Activated CD8-positive, alpha-beta T cell treated with anti-CD3 and anti-CD28 coated beads, Interleukin-2, amount 10 ng/mL, durations not matched to agents 7 days and 5 days (primary cell): ENCODE measurements at regions not wholly inside any gene's neighbourhood (a gene's known extent, or its start where the extent isn't known, plus 50 kb on each side); places are given as distances from the start of the nearest gene placed in this dataset.

Source experiments
- ATAC-seq: fragments of 150-1000 bp; cut with Tn5 transposase; one replicate; pipeline ENCODE4 v1.10.0; 2021; ENCODE audit warnings: moderate library complexity
- CTCF ChIA-PET: fragments of 350-600 bp; sonication (Branson Sonifier 250); formaldehyde crosslinking; loops from one replicate; lab custom pipeline; 2021; ENCODE audit warnings: antibody characterized with exemption; lab: Charles Lee
- POLR2A ChIA-PET: fragments of 350-600 bp; sonication (Branson Sonifier 250); formaldehyde crosslinking; loops from one replicate; lab custom pipeline; 2021; ENCODE audit warnings: antibody characterized with exemption; lab: Charles Lee
- DNase-seq: peaks from one replicate; pipeline ENCODE4 v3.0.0-alpha.2; 2020
- H3K27ac Mint-ChIP-seq: one replicate; pipeline ENCODE4 v1.8.0; 2021; ENCODE audit warnings: mild to moderate bottlenecking, mixed read lengths
- H3K27me3 Mint-ChIP-seq: one replicate; pipeline ENCODE4 v1.8.0; 2021; ENCODE audit warnings: low read depth, mixed read lengths
- H3K36me3 Mint-ChIP-seq: one replicate; pipeline ENCODE4 v1.8.0; 2021; ENCODE audit warnings: low read depth, mixed read lengths
- H3K4me1 Mint-ChIP-seq: one replicate; pipeline ENCODE4 v1.8.0; 2021; ENCODE audit warnings: low read depth, mixed read lengths
- H3K4me3 Mint-ChIP-seq: one replicate; pipeline ENCODE4 v1.8.0; 2021; ENCODE audit warnings: mild to moderate bottlenecking, mixed read lengths
- H3K9me3 Mint-ChIP-seq: one replicate; pipeline ENCODE4 v1.8.0; 2022; ENCODE audit warnings: mixed read lengths; ENCODE audit not compliant: insufficient read depth

- ChIA-PET CTCF (no interaction called here), POLR2A (no interaction called here)
- no peak for DNase-seq
- no peaks in the 10 kb centered on the region for H3K4me1 Mint-ChIP-seq
- H3K9me3 Mint-ChIP-seq, result no peaks in the 10 kb centered on the region
- no peak overlapping the region for H3K4me3 Mint-ChIP-seq
- no peak for ATAC-seq
- H3K27ac Mint-ChIP-seq, result no peak overlapping the region
- H3K36me3 Mint-ChIP-seq, result no peaks in the 10 kb centered on the region
- H3K27me3 Mint-ChIP-seq, result peaks cover 7% of the 10 kb centered on the region
Observed at GRCh38 chr2:226336283-226336682, 463.3 kb downstream of the IRS1 start.

GRCh38 chr2:226334981-226335720 is 464.5 kb downstream of the IRS1 start:
- Mint-ChIP-seq H3K9me3 (no peaks in the 10 kb centered on the region), H3K27ac (no peak overlapping the region), H3K27me3 (peaks cover 6% of the 10 kb centered on the region), H3K4me1 (no peaks in the 10 kb centered on the region), H3K36me3 (no peaks in the 10 kb centered on the region), H3K4me3 (no peak overlapping the region)
- DNase-seq, result no peak
- ChIA-PET CTCF (no interaction called here), POLR2A (interaction anchor here (0.6 kb wide), 1 partner anchor 1719 kb away, joined by 4 read pairs; no protein-coding TSS in a partner anchor)
- ATAC-seq, result no peak

GRCh38 chr2:226333388-226333787 is 466.2 kb downstream of the IRS1 start:
- ChIA-PET POLR2A (no interaction called here), CTCF (no interaction called here)
- no peak for DNase-seq

GRCh38 chr2:226330206-226330605 is 469.4 kb downstream of the IRS1 start:
- no peak for ATAC-seq
- Mint-ChIP-seq H3K4me1 (no peaks in the 10 kb centered on the region), H3K9me3 (no peaks in the 10 kb centered on the region), H3K4me3 (no peak overlapping the region), H3K27me3 (no peaks in the 10 kb centered on the region), H3K27ac (no peak overlapping the region), H3K36me3 (no peaks in the 10 kb centered on the region)
- no peak for DNase-seq
- ChIA-PET CTCF (no interaction called here), POLR2A (no interaction called here)

More at GRCh38 chr2:226333388-226333787, 466.2 kb downstream of the IRS1 start:
- H3K27ac Mint-ChIP-seq, result no peak overlapping the region
- H3K4me3 Mint-ChIP-seq, result no peak overlapping the region
- no peak for ATAC-seq
- no peaks in the 10 kb centered on the region for H3K4me1 Mint-ChIP-seq
- no peaks in the 10 kb centered on the region for H3K36me3 Mint-ChIP-seq
- H3K27me3 Mint-ChIP-seq, result peaks cover 5% of the 10 kb centered on the region
- H3K9me3 Mint-ChIP-seq, result no peaks in the 10 kb centered on the region

- POLR2A ChIA-PET, result no interaction called here
- Mint-ChIP-seq H3K4me3 (no peak overlapping the region), H3K4me1 (no peaks in the 10 kb centered on the region), H3K27ac (no peak overlapping the region), H3K9me3 (no peaks in the 10 kb centered on the region), H3K27me3 (no peaks in the 10 kb centered on the region), H3K36me3 (no peaks in the 10 kb centered on the region)
- ATAC-seq (no peak), DNase-seq (no peak)
- CTCF ChIA-PET, result no interaction called here
Observed at GRCh38 chr2:226329180-226329579, 470.4 kb downstream of the IRS1 start.

- no peaks in the 10 kb centered on the region for H3K27me3 Mint-ChIP-seq
- H3K27ac Mint-ChIP-seq, result no peak overlapping the region
- ChIA-PET CTCF (no interaction called here), POLR2A (no interaction called here)
- H3K9me3 Mint-ChIP-seq, result no peaks in the 10 kb centered on the region
- DNase-seq (no peak), ATAC-seq (no peak)
- H3K4me3 Mint-ChIP-seq, result no peak overlapping the region
- no peaks in the 10 kb centered on the region for H3K4me1 Mint-ChIP-seq
- H3K36me3 Mint-ChIP-seq, result no peaks in the 10 kb centered on the region
Observed at GRCh38 chr2:226327830-226328229, 471.8 kb downstream of the IRS1 start.

GRCh38 chr2:226325526-226325925 is 474.1 kb downstream of the IRS1 start:
- POLR2A ChIA-PET, result no interaction called here

GRCh38 chr2:226320076-226320948 is 479.3 kb downstream of the IRS1 start:
- ChIA-PET CTCF (no interaction called here), POLR2A (no interaction called here)

More at GRCh38 chr2:226325526-226325925, 474.1 kb downstream of the IRS1 start:
- no peaks in the 10 kb centered on the region for H3K27me3 Mint-ChIP-seq
- no peak overlapping the region for H3K27ac Mint-ChIP-seq
- H3K4me1 Mint-ChIP-seq, result no peaks in the 10 kb centered on the region
- ATAC-seq (no peak), DNase-seq (no peak)
- H3K4me3 Mint-ChIP-seq, result no peak overlapping the region
- H3K36me3 Mint-ChIP-seq, result no peaks in the 10 kb centered on the region
- CTCF ChIA-PET, result no interaction called here
- no peaks in the 10 kb centered on the region for H3K9me3 Mint-ChIP-seq

GRCh38 chr2:226317970-226318369 is 481.6 kb downstream of the IRS1 start:
- no peak for ATAC-seq
- Mint-ChIP-seq H3K4me3 (no peak overlapping the region), H3K27me3 (peaks cover 2% of the 10 kb centered on the region), H3K9me3 (no peaks in the 10 kb centered on the region), H3K27ac (no peak overlapping the region), H3K36me3 (no peaks in the 10 kb centered on the region), H3K4me1 (no peaks in the 10 kb centered on the region)
- ChIA-PET CTCF (no interaction called here), POLR2A (no interaction called here)
- no peak for DNase-seq

More at GRCh38 chr2:226320076-226320948, 479.3 kb downstream of the IRS1 start:
- Mint-ChIP-seq H3K4me3 (no peak overlapping the region), H3K9me3 (no peaks in the 10 kb centered on the region), H3K36me3 (no peaks in the 10 kb centered on the region), H3K27me3 (peaks cover 2% of the 10 kb centered on the region), H3K4me1 (no peaks in the 10 kb centered on the region), H3K27ac (no peak overlapping the region)
- DNase-seq (no peak), ATAC-seq (no peak)

- Mint-ChIP-seq H3K4me1 (no peaks in the 10 kb centered on the region), H3K27ac (no peak overlapping the region), H3K27me3 (peaks cover 1% of the 10 kb centered on the region), H3K9me3 (no peaks in the 10 kb centered on the region), H3K36me3 (no peaks in the 10 kb centered on the region), H3K4me3 (no peak overlapping the region)
- DNase-seq (no peak), ATAC-seq (no peak)
- POLR2A ChIA-PET, result no interaction called here
- CTCF ChIA-PET, result no interaction called here
Observed at GRCh38 chr2:226313060-226313459, 486.6 kb downstream of the IRS1 start.

- Mint-ChIP-seq H3K4me3 (no peak overlapping the region), H3K27ac (no peak overlapping the region), H3K9me3 (no peaks in the 10 kb centered on the region), H3K27me3 (no peaks in the 10 kb centered on the region), H3K4me1 (no peaks in the 10 kb centered on the region), H3K36me3 (no peaks in the 10 kb centered on the region)
- ChIA-PET CTCF (no interaction called here), POLR2A (no interaction called here)
- ATAC-seq (no peak), DNase-seq (no peak)
Observed at GRCh38 chr2:226312155-226312554, 487.5 kb downstream of the IRS1 start.

GRCh38 chr2:226310146-226310545 is 489.5 kb downstream of the IRS1 start:
- DNase-seq (no peak), ATAC-seq (no peak)
- Mint-ChIP-seq H3K27ac (no peak overlapping the region), H3K27me3 (no peaks in the 10 kb centered on the region), H3K4me1 (no peaks in the 10 kb centered on the region), H3K36me3 (no peaks in the 10 kb centered on the region), H3K9me3 (no peaks in the 10 kb centered on the region), H3K4me3 (no peak overlapping the region)
- POLR2A ChIA-PET, result no interaction called here
- CTCF ChIA-PET, result no interaction called here
